H4 (cell line): ENCODE measurements at regions not wholly inside any gene's neighbourhood (a gene's known extent, or its start where the extent isn't known, plus 50 kb on each side); places are given as distances from the start of the nearest gene placed in this dataset.
A peak's percentile ranks its signal among the peaks of the same experiment; 100 is the strongest.

ENCODE experiments used
- DNase-seq: peaks from one replicate; pipeline ENCODE4 v3.0.0-alpha.2; 2015; ENCODE audit warnings: low spot score

DNA sequence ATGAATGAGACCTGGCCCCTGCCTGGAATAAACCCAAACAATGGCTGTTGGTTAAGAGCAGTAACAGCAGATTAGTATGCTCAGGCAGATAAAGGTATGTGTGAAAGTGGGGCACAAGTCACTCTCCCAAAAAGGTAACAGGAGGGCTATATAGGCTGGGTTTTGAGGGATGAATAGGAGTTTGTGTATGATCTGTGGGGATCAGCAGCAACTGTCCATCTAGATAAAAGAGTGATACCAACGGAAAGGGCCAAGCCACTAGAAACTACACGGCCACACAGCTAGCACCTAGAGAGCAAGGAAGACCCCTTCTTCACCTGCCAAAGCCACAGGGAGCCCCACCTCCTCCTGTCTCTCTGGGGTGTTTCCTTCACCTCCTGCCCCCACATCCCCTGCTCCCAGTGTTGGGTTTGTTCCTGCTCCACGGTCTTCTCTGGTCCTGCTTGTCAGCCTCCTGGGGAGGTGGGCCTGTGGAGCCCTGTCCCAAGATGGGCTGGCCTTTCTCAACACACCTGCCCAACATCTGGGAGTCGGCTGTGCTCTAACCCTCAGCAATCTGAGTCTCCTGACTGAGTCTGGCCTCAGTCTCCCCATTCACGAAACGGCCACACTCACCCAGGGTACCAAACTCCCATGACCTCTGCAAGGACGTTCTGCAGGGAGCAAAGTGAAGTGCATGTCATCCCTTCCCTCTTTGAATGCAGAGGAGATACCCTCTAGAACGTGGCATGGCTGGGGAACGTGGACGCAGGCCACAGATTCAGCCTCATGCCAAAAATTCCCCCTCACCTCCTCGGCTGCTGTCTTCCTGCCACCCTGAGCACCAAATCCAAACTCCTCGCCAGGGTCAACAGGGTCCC is 108.2 kb downstream of the NCOR2 start:
- no peak for DNase-seq

DNA sequence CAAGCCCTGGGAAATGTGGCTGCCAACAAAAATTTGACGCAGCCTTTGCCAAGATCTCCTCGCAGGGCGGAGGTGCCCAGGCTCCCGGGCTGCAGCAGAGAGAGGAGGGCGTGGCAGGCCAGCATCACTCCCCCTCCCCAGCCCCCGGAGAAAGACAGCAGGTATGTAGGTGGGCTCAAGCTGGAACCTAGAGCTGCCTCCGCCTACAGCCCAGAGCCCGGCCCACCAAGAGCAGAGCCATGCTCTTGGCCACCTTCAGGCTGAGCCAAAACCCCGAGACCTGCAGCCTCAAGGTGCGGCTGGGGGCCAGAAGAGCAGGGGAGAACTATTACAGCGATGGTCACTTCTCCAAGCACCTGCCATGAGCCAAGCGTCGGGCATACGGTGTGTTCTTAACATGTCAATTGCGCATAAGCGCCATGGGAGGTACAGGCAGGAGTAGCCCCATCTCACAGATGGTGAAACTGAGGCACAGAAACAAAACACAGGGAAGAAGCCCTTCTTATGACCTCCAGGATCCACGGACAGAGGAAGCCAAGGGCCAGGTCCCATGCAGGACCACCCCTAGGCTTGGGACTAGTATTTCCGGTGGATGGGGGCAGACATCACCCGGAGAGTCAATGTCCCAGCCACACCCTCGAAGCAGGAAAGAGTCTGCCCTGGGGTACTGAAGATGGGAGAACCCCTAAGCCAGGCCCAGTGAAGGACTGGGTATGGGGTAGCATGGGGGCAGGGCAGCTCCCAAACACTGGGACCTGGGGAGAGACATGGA is 109.0 kb downstream of the NCOR2 start:
- no peak for DNase-seq

DNA sequence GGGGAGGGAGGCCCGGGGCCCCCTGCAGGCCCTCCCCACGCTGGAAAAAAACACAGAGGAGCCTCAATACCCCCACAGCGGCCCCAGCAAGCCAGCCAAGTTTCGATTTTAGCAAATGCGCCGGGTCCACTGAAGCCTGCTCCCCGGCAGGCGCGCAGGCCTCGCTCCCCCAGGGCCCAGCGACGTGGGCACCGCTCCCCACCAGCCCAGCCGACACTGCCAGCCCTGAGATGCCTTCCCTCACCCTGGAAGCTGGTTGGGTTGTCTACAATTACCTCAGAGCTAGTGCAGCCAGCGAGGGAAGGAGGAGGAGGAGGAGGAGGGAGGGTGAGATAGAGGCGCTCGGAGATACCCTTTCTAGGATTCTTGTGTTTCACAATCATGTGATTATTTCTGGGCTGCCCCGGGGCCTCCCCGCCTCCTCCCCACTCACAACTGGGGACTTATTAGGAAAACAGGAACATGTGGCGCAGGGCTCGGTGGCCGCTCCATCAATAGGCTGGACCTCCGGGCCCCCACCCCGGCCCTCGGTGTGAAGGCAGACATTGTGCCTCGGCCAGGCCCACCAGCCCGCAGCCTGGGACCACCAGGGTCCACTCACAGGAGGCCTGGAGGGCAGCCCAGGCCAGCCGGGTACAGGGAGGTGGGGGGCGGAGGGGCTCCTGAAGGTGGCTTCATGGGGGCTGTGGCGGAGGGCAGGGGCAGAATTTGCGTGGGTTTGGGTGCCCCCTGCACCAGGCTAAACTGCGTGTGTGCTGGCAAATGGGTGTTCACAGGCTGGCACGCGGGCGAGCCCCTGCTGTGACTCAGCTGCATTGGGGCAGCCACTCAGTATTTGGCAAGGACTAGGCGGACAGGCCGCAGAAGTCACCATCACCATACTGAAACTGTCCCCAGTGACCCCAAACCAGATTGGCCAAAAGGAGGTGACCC is 109.9 kb downstream of the NCOR2 start:
- DNase-seq: no peak

DNA sequence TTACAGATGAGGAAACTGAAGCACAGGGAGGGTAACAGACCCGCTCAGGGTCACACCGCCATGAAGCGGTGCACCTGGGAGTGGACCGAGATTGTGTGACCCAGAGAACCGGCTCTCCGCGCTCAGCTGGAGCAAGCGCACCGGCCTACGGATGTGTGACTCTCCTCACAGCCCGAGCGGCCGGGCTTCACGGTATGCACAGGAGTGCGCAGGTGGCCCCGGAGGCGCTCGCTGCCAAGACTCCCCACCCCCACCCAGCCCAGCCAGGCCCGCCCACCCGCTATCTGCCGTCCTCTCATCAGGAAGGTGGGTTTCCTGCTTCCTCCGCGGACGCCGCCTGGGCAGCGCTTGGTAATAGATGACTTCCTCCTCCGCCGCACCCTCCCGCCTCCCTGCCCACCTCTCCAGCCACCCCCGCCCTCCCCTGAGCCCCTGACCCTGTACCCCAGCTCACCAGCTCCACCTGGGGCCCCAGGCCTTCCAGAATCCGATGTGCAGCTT is 110.7 kb downstream of the NCOR2 start:
- DNase-seq: no peak

DNA sequence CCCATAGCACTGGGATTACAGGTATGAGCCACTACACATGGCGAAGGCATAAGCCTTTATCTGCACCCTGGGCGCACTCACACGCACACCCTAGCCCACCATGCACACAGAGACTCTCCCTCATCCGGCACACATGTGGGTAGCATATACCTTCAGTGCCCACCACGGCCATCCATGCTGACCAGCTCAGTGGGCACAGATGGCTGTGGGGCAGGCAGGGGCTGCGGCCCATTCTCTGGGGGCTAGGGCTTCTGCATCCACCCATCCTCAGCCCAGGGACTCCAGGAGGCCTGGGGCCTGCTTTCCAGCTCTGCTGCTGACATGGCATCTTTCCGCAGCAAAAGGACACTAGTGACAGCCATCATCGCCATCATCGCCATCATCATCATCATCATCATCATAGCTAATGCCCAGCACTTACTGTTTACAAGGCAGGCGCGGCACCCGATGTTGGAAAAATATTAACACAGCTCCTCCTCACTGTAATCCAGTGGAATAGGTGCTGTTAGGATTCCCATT is 111.2 kb downstream of the NCOR2 start:
- DNase-seq: no peak

DNA sequence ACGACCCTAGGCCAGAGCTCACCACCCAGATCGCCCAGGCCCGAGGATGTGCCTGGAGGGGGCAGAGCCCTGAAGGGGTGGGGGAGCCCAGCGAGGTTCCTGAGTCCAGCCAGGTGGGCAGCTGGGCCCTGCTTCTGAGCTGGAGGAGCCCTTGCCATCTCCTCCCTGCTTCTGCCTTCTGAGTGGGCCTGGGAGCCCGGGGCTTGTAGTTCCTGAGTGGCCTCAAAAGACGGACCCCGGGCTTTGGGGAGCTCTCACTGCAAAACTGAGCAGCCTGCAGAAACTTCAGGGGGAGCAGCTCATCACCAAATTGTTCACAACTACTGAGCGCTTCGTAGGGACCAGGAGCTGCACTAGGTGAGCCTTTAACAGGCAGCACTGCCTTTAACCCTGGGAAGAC is 112.1 kb downstream of the NCOR2 start:
- DNase-seq: no peak

DNA sequence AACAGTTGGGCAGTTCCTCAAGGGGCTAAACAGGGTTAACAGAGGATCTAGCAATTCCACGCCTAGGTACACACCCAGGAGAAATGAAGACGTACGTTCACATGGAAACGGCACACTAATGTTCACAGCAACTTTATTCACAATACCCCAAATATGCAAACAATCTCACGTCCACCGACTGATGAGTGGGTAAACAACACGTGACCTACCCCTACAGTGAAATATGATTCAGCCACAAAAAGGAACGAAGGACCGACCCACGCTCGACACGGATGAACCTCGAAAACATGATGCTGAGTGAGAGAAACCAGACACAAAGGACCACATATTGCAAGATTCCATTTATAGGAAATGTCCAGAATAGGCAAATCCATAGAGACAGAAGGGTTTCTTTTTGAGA is 112.7 kb downstream of the NCOR2 start:
- DNase-seq: no peak

DNA sequence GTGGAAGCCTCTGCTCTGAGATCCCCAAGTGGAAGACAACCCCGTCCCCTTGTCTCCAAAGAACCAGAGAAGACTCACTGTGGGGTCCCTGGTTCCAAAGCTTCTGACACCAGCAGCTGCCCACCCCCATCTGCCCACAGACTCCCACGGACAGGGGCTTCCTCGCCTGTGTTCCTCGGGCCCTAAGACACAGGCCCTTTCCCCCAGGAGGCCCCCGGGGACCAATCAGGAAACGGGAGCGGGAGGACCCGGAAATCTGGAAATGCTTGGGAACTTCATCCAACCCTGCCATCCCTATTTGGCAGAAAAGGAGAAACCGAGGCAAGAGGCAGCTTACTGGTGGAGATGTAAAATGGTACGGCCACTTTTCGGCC is 113.1 kb downstream of the NCOR2 start:
- no peak for DNase-seq

DNA sequence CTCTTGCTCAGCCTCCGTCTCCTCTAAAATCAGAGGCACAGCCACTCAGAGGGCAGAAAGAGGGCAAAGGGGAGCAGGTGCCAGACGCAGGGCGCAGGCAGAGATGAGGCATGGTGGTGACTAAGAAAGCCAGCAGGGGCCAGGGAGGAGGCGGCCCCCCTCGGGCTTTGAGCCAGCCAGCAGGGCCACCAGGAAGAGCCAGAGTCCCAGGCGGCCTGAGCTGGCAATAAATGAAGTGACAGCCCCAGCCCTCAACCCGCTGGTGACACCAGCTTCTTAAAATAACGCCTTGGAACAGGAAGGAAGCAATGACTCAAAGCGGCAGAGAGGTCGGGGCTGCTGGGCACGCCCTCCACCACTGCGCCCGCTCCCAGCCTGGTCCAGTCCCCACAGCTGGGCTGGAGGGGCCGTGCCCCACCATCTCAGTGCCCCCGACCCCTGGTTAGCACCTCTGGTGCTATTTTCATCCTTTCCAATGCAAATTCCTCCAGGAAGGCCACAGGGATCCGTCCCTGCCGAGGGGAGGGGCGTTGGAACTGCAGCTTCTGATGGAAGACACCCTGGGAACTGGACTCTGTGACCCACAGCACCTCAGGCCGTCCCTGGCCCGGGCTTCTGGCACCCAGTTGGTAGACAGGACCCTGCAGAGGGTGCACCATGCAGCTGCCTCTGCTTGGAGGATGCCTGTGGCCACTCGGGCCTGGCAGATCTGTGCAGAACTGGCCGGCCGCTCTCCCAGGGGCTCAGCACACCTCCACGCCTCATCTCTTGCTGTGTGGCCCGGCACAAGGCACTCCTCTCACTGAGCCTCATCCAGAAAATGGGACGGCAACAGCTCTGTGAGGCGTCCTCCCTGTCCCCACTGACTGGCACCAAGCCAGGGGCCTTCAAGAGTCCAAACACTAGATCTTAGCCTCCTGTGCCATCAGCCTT is 113.7 kb downstream of the NCOR2 start:
- DNase-seq: peak; percentile 86

DNA sequence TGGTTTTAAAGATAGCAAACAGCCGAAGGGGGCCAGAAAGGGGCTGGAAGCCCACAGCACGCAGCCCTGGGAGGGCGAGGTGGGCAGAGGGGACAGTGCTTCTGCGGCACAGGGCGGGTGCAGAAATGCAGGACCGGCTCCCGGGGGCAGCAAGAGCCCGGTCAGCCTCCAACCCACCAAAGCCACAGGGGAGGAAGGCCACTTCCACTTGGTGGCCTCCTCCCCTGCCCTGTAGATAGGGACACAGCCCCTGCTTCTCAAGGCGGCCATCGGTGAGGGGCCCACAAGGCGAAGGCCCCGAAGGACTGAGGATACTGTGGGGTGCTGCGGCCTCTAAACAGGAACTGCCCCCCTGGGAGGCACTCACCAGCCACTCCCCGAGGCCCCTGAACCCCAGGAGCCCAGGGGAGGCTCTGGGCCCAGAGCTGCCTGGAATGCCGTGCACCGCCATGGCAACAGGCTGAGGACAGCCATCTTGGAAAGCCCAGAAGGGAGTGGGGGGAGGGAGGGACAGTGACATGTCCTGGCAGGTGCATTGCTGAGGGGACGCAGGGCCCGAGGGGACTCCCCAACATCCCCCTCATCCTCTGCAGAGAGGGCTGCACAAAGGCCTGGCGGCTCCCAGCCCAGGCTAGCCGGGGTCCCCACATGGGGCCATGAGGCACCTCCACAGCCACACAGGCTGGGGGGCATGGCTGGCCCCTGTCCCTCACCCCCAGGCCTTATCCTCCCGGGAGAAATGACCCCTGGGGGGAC is 114.7 kb downstream of the NCOR2 start:
- no peak for DNase-seq

DNA sequence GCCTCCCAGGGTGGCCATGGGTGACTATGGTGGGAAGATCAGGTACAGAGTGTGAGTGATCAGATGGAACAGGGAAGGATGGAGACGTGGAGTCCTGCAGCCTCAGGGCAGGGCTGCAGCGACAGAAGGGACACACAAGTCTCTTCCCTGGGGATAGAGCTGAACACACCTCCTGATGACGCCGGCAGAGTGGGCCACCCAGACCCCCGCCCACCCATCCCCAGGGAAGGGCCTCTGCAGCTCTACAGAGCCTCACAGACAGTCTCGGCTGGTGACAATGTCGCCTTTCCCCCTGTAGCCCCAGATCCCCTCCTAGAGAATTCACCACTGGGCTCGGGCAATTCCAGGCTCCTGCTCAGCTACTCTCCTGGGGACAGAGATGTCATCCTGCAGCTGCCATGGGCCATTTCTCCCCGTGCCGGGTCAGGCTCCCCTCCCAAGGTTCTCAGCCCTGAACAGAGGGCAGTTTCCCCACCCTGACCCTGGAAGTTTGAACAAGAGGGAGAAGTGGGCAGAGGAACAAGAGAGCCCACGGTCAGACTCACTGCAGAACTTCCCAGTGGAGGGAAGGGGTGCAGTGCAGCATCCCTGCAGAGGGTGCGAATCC is 115.7 kb downstream of the NCOR2 start:
- DNase-seq: no peak

DNA sequence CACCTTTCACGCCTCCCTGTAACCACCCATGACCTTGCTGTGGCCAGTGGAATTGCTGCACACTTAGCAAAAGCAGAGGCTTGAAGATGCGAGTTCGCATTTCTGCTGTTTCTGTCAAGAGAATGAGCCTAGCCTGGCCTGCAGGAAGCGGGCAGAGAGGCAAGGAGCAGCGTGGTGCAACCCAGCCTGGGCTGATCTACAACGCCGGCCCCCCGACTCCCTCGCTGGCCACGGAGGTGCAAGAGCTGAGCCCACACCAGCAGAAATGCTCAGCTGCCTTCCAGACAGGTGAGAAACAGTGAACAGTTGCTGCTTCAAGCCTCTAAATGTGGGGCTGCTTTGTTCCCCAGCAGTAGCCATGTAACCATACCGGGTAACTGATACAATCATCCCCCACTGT is 116.4 kb downstream of the NCOR2 start:
- no peak for DNase-seq

DNA sequence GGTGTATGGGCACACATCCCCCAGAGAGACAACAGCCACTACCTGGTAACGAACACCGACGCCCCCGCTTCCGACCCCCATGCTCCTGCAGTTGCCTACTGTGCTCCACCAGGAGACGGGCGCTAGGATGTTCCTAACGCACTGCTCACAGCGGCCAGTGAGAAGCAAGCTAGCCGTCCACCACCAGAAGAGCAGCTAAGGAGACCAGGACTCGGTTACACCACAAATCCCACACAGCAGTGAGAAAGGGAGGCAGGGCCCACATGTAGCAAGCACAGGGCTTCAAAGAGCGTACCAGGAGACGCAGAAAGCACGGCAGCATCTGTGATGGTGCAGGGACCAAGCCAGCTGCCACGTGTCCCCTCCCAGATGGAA is 117.0 kb downstream of the NCOR2 start:
- DNase-seq: no peak

DNA sequence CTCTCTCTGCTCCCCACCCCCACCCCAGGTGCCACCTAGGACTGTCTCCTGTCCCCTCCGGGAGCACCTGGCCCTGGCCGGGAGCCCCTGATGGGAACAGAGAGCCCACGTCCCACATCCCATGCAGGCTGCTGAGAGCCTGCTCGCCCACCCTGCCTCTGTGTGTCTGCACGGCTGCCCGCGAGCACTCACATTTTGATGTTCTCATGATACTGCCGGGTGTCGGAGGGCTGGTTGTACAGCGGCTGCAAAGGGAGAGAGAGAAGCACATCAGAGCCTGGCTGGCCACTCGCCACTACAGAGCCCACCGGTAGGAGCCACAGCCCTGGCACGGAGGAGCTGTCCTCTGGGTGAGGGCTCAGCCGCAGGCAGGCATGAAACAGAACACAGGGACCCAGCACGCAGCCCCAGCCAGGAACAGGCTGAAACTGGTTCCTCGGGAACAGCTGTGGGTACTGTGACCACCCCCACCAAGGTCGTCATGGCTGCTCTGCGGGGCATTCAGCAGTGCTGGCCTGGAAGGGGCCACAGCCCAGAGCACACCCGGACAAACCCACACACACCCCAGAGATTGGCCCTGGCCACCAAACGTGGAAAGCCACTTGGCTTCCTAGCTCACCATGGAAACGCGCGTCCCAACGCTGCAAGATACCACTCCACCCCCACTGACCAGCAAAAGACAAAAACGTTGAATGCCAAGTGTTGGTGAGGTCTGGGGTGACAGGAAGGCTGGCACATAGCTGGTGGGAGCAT is 117.6 kb downstream of the NCOR2 start:
- DNase-seq: no peak

DNA sequence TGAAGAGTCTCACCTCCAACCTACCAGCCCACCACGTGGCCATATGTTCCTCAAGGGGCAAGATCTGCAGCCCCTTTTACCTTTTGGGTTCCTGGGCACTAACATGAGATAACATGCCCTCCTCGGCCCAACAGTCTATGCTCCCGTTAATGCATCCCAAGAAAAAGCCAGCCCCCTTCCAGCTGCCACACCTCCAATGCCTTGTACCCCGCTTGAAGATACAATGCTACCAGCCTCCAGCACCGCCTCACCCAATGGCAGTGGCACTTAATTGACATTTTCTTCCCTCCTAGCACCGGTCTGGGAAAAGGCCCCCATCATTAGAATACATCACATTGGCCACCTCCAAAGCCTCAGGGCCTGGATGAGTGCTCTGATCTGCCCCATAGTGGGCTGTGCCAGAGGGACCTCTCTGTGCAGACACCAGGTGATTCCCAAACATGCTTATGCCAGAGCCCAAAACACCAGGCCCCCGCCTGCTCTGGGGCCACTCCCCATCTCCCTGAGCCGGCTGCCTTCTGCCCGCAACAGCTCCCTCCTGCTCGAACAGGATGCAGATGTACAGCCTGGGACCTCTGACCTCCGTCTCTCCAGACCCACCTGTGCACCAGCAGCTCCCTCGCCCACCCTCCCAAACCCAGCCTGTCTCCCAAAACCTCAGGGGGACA is 118.3 kb downstream of the NCOR2 start:
- DNase-seq: no peak

DNA sequence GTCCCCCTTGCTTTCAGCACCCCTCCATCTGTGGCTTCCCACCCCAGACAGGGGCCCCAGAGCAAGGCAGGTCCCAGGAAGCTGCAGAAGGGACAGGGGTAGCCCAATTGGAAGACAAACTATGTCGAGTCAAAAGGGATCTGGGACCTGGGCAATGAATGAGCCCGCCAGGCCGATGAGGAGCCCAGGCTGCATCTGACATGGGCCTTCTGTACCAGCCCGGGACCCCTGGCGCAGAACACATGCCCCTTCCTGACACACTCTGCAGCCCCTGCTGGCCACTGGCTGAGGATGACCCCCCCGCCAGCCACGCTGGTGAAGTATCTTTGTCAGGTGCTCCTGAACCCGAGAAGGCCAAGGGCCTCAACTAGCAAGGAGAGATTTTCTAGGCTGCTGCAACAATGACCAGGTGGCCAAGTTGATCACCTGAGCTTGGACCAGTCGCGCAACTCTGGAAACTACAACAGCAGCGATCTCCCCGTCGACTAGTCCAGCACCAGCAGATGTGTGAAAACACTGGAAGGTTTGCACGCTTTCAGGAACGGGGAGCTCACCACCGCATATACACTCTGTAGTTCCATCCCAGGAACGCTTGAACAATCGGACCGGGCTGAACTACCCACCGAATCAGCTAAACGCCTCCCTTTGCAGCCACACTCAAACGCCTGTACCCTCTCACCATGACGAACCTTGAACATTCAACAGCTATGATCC is 119.0 kb downstream of the NCOR2 start:
- no peak for DNase-seq

DNA sequence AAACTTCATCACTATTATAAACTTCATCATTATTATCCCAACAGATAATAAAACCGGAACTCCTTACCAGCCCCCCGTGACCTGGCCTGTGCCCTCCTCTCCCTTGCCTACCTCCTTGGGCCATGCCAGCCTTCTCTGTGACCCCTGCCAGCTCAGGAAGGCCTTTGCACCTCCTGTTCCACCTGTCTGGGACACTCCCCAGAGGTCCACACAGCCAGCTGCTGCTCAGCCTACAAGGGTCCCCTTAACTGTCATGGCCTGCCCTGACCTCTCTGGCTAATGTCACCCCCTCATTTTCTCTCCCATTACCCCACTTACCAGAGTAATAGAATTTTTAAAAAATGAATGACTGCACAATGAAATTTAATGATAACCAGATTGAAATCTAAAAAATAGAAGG is 121.0 kb downstream of the NCOR2 start:
- no peak for DNase-seq

DNA sequence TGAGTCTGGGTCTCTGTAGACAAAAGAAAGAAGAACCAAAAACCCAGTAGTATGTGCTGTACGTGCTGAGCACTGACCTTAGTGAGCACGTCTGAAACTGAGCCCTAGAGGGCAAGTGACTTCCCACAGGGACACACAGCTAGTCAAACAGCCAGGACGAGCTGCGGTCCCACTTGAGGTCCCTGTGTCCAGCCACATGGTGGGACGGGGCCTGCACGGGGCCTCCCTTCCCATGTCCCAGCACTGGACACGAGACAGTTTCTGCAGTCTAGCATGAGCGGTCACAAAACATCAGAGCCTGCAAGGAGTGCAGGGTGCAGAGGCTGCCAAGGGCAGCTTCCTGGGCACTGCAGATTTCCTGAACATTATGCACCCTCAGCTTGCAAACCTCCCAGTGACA is 121.6 kb downstream of the NCOR2 start:
- no peak for DNase-seq
